HepG2 (cell line): ENCODE measurements at regions not wholly inside any gene's neighbourhood (a gene's known extent, or its start where the extent isn't known, plus 50 kb on each side); places are given as distances from the start of the nearest gene placed in this dataset.

Source experiments
- AHR ChIP-seq: IDR thresholded peaks from 2 replicates; pipeline ENCODE4 v1.6.1; 2018; ENCODE audit warnings: missing genetic modification reagents, missing compliant biosample characterization
- DRAP1 ChIP-seq: IDR thresholded peaks from 2 replicates; pipeline ENCODE4 v1.6.1; 2016; ENCODE audit warnings: missing genetic modification reagents, missing compliant biosample characterization
- ETV5 ChIP-seq: IDR thresholded peaks from 2 replicates; pipeline ENCODE4 v1.6.1; 2018; ENCODE audit warnings: missing biosample characterization, missing genetic modification reagents, inconsistent platforms, borderline replicate concordance
- FLYWCH1 ChIP-seq: sonication (generic); formaldehyde crosslinking; IDR thresholded peaks from 2 replicates; pipeline ENCODE4 v1.8.1; 2023; ENCODE audit warnings: mild to moderate bottlenecking, missing genetic modification reagents
- FOSL2 ChIP-seq: sonication (generic); formaldehyde crosslinking; IDR thresholded peaks from 2 replicates; pipeline ENCODE4 v1.4.0; 2020; ENCODE audit warnings: missing genetic modification reagents
- KLF12 ChIP-seq: sonication (generic); formaldehyde crosslinking; IDR thresholded peaks from 2 replicates; pipeline ENCODE4 v1.4.0; 2020; ENCODE audit warnings: missing genetic modification reagents, borderline replicate concordance
- MLX ChIP-seq: IDR thresholded peaks from 2 replicates; pipeline ENCODE4 v1.6.1; 2016
- MTF2 ChIP-seq: sonication (generic); formaldehyde crosslinking; IDR thresholded peaks from 2 replicates; pipeline ENCODE4 v1.5.0; 2020; ENCODE audit warnings: missing genetic modification reagents, borderline replicate concordance
- RELA ChIP-seq: sonication (generic); formaldehyde crosslinking; IDR thresholded peaks from 2 replicates; pipeline ENCODE4 v1.4.0; 2020; ENCODE audit warnings: missing genetic modification reagents
- RERE ChIP-seq: IDR thresholded peaks from 2 replicates; pipeline ENCODE4 v1.6.1; 2016; ENCODE audit warnings: low read depth, missing genetic modification reagents, missing compliant biosample characterization
- SETDB1 ChIP-seq: sonication (generic); formaldehyde crosslinking; IDR thresholded peaks from 2 replicates; pipeline ENCODE4 v1.5.1; 2020; ENCODE audit warnings: missing genetic modification reagents, mild to moderate bottlenecking, borderline replicate concordance
- STAT5B ChIP-seq: sonication (generic); formaldehyde crosslinking; IDR thresholded peaks from 2 replicates; pipeline ENCODE4 v1.4.0; 2020; ENCODE audit warnings: missing genetic modification reagents
- THAP8 ChIP-seq: sonication (generic); formaldehyde crosslinking; IDR thresholded peaks from 2 replicates; pipeline ENCODE4 v1.5.1; 2020; ENCODE audit warnings: missing genetic modification reagents, mild to moderate bottlenecking, borderline replicate concordance
- TSC22D2 ChIP-seq: sonication (generic); formaldehyde crosslinking; IDR thresholded peaks from 2 replicates; pipeline ENCODE4 v1.5.1; 2020; ENCODE audit warnings: missing genetic modification reagents, mild to moderate bottlenecking, borderline replicate concordance
- ZFP62 ChIP-seq: sonication (generic); formaldehyde crosslinking; IDR thresholded peaks from 2 replicates; pipeline ENCODE4 v1.4.0; 2020; ENCODE audit warnings: missing genetic modification reagents
- ZFP82 ChIP-seq: sonication (generic); formaldehyde crosslinking; IDR thresholded peaks from 2 replicates; pipeline ENCODE4 v1.5.1; 2020; ENCODE audit warnings: mild to moderate bottlenecking, missing genetic modification reagents, borderline replicate concordance
- ZNF225 ChIP-seq: sonication (generic); formaldehyde crosslinking; IDR thresholded peaks from 2 replicates; pipeline ENCODE4 v1.4.0; 2020; ENCODE audit warnings: mild to moderate bottlenecking, missing genetic modification reagents
- ZNF605 ChIP-seq: sonication (generic); formaldehyde crosslinking; IDR thresholded peaks from 2 replicates; pipeline ENCODE4 v1.8.0; 2022; ENCODE audit warnings: mild to moderate bottlenecking, missing genetic modification reagents
- ZNF644 ChIP-seq: IDR thresholded peaks from 2 replicates; pipeline ENCODE4 v1.6.1; 2016; ENCODE audit warnings: low read depth
- ZNF776 ChIP-seq: sonication (generic); formaldehyde crosslinking; IDR thresholded peaks from 2 replicates; pipeline ENCODE4 v1.4.0; 2020; ENCODE audit warnings: mild to moderate bottlenecking, missing genetic modification reagents
- ZXDC ChIP-seq: sonication (generic); formaldehyde crosslinking; IDR thresholded peaks from 2 replicates; pipeline ENCODE4 v1.5.0; 2020; ENCODE audit warnings: mild to moderate bottlenecking, missing genetic modification reagents

GRCh38 chr10:4663162-4663992, 162.6 kb upstream of the AKR1E2 start (continued):
- peak; percentile 62; the same call in 1 of the 2 replicates for TF ChIP-seq MLX (CRISPR knock-in tag)
- no peak for TF ChIP-seq RERE (CRISPR knock-in tag)
- TF ChIP-seq ZNF225, result no peak
- no peak; the same call in 1 of the 2 replicates for TF ChIP-seq ETV5 (CRISPR knock-in tag)
- no peak for TF ChIP-seq MTF2
- TF ChIP-seq ZNF605, result no peak
- TF ChIP-seq DRAP1, result no peak
- TF ChIP-seq RELA (CRISPR knock-in tag), result no peak
- TF ChIP-seq ZNF644, result peak; percentile 69; the same call in 1 of the 2 replicates
- no peak for TF ChIP-seq SETDB1 (CRISPR knock-in tag)
- TF ChIP-seq KLF12 (CRISPR knock-in tag), result no peak
- no peak for TF ChIP-seq TSC22D2
- no peak for TF ChIP-seq ZXDC (CRISPR knock-in tag)
- no peak for TF ChIP-seq THAP8 (CRISPR knock-in tag)
- peak; percentile 99 for TF ChIP-seq FOSL2
- TF ChIP-seq ZFP82 (CRISPR knock-in tag), result no peak
- TF ChIP-seq FLYWCH1 (CRISPR knock-in tag), result no peak
- no peak for TF ChIP-seq AHR (CRISPR knock-in tag)
- TF ChIP-seq ZFP62 (CRISPR knock-in tag), result no peak
- no peak for TF ChIP-seq ZNF776
- TF ChIP-seq STAT5B (CRISPR knock-in tag), result no peak
